Keratinocyte (primary cell): ENCODE measurements at regions not wholly inside any gene's neighbourhood (a gene's known extent, or its start where the extent isn't known, plus 50 kb on each side); places are given as distances from the start of the nearest gene placed in this dataset.

Experiments
- CTCF ChIP-seq, 3 experiments: IDR thresholded peaks in 1 of 3; conservative IDR thresholded peaks in 1 of 3; optimal IDR thresholded peaks in 1 of 3; 2 replicates in 2 of 3; 3 replicates in 1 of 3; pipeline versions ENCODE3 to v1.5.1; 2011; ENCODE audit warnings: low read length in 3 of 3, mild to moderate bottlenecking in 3 of 3, moderate library complexity in 2 of 3, control low read depth in 1 of 3, inconsistent platforms in 1 of 3; ENCODE audit not compliant: insufficient read depth in 2 of 3; ENCODE audit errors: extremely low read depth in 1 of 3
- EZH2 ChIP-seq: IDR thresholded peaks from one replicate; pipeline ENCODE4 v1.6.1; 2012; ENCODE audit warnings: inconsistent platforms, mild to moderate bottlenecking, low read length, moderate library complexity

- no peak for TF ChIP-seq CTCF (optimal IDR thresholded peaks at IDR 0.05 in 1 of 3, IDR thresholded peaks at IDR 0.05 in 1 of 3, conservative IDR thresholded peaks at IDR 0.05 in 1 of 3; ENCODE audit: extremely low read depth in 1 of 3, insufficient read depth in 2 of 3, low read length in 3 of 3)
- TF ChIP-seq EZH2, result no peak
Observed at GRCh38 chr3:90076136-90076535, 968.7 kb downstream of the EPHA3 start.
